HG03439 (cell line): ENCODE measurements at regions not wholly inside any gene's neighbourhood (a gene's known extent, or its start where the extent isn't known, plus 50 kb on each side); places are given as distances from the start of the nearest gene placed in this dataset.

Experiments used
- ATAC-seq: cut with Tn5 transposase; IDR thresholded peaks from one replicate; pipeline ENCODE4 v1.9.1; 2021; ENCODE audit warnings: mild to moderate bottlenecking, moderate library complexity; ENCODE audit not compliant: unreplicated experiment

GRCh38 chr10:4535521-4535920, 290.5 kb upstream of the AKR1E2 start:
- no peak for ATAC-seq

GRCh38 chr10:4533621-4534020, 292.4 kb upstream of the AKR1E2 start:
- ATAC-seq = no peak

- ATAC-seq = no peak
Measured at GRCh38 chr10:4532976-4533375, 293.0 kb upstream of the AKR1E2 start.

GRCh38 chr10:4532467-4532866, 293.5 kb upstream of the AKR1E2 start:
- ATAC-seq = no peak

- ATAC-seq = no peak
Measured at GRCh38 chr10:4532011-4532410, 294.0 kb upstream of the AKR1E2 start.

GRCh38 chr10:4529266-4529665, 296.7 kb upstream of the AKR1E2 start:
- no peak for ATAC-seq

- no peak for ATAC-seq
Measured at GRCh38 chr10:4527281-4527970, 298.6 kb upstream of the AKR1E2 start.

GRCh38 chr10:4526311-4526731, 299.7 kb upstream of the AKR1E2 start:
- no peak for ATAC-seq

- no peak for ATAC-seq
Measured at GRCh38 chr10:4525103-4525502, 300.9 kb upstream of the AKR1E2 start.

- ATAC-seq = no peak
Measured at GRCh38 chr10:4522296-4523000, 303.6 kb upstream of the AKR1E2 start.

GRCh38 chr10:4519658-4520402, 306.2 kb upstream of the AKR1E2 start:
- no peak for ATAC-seq

GRCh38 chr10:4517746-4518145, 308.3 kb upstream of the AKR1E2 start:
- ATAC-seq = no peak

GRCh38 chr10:4515721-4516120, 310.3 kb upstream of the AKR1E2 start:
- no peak for ATAC-seq

GRCh38 chr10:4514445-4515108, 311.4 kb upstream of the AKR1E2 start:
- ATAC-seq = no peak

- no peak for ATAC-seq
Measured at GRCh38 chr10:4512671-4513240, 313.3 kb upstream of the AKR1E2 start.

- ATAC-seq = no peak
Measured at GRCh38 chr10:4512196-4512595, 313.8 kb upstream of the AKR1E2 start.

GRCh38 chr10:4511509-4511908, 314.5 kb upstream of the AKR1E2 start:
- no peak for ATAC-seq

- ATAC-seq = no peak
Measured at GRCh38 chr10:4509405-4509804, 316.6 kb upstream of the AKR1E2 start.

- no peak for ATAC-seq
Measured at GRCh38 chr10:4506095-4506494, 319.9 kb upstream of the AKR1E2 start.

- no peak for ATAC-seq
Measured at GRCh38 chr10:4504550-4504949, 321.5 kb upstream of the AKR1E2 start.

GRCh38 chr10:4503076-4503475, 322.9 kb upstream of the AKR1E2 start:
- ATAC-seq = no peak
